Non-pigmented ciliary epithelial cell (primary cell): ENCODE measurements at regions not wholly inside any gene's neighbourhood (a gene's known extent, or its start where the extent isn't known, plus 50 kb on each side); places are given as distances from the start of the nearest gene placed in this dataset.
"Not testable (repeated sequence)": the region's sequence is repeated elsewhere in the genome, so short reads cannot be mapped to it uniquely, and the experiment has no call there.

Experiments used
- DNase-seq: peaks from one replicate; pipeline ENCODE4 v3.0.0-alpha.2; 2010; ENCODE audit warnings: low read depth

DNA sequence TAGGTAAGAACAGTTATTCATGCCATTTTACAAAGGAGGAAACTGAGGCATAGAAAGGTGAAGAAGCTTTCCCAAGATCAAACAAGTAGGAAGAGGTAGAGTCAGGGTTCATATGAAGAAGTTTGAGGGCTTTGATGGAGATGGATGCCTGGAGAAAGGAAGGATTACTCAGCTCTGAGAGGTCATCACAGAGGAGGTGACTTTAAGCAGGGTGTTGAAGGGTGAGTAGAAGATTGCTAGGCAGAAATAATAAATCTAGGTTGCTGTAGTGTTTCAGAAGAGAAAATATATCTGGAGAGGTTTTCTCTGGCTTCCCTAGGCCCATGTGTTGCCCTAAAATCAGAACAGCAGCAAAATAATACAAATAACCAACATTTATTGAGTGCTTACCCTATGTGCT is 196.3 kb downstream of the PALM2AKAP2 start:
- no peak for DNase-seq

DNA sequence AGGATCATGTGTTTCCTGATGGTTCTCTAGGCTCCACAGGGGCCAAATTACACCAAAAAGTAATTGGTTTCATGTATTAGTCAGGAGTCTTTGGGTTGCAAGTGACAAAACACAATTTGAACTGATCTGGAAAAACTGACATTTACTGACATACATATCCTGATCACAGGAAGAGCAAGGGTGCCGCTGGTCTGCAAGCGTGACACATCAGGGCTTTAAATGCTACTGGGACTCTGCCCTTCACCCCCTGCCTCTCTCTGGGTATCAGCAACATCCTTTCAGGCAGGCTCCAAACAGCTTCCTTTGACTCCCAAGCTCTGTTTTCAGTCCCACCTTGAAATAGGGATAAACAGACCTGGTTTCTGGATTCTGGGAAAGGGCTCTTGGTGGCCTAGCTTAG is 197.5 kb downstream of the PALM2AKAP2 start:
- no peak for DNase-seq

DNA sequence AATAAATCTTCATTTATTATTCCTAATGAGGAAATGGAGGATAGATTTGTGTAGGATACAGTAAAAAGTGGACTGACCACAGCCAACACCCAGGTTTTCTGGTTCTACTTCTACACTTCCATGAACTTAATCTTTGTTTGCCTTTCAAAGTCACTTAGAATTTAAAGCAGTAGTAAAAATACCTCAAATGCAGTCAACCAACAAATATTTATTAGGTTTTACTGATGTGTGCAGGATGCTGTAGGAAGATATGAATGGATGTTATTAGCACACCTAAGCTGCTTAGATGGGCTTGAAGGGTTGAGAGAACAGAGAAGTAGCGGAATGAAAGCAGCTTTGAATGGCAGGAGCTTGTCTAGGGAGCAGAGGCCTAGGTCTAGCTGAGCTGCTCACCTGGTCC is 201.1 kb downstream of the PALM2AKAP2 start:
- no peak for DNase-seq

DNA sequence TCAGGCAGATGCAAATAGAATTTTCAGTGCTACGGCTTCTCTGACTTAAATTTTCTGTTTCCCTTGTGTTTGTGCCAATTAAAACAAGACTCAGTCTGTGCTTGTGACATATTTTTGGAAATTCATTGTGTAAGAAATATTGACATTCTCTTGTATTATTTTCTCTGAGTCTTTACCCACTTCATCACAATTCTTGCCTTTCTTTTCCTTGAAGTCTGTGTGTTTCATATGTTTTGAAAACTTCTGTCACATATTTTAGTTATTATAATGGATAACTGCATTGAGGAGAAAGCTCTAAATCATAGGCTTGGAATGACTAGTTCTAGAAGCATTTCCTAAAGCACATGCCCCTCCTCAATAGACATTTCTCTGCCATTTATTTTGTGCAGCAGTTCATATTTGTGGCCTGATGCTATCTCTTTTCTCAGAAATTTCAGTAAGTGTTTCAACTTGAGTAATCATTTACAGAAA is 206.6 kb downstream of the PALM2AKAP2 start:
- peak; percentile 89 for DNase-seq

DNA sequence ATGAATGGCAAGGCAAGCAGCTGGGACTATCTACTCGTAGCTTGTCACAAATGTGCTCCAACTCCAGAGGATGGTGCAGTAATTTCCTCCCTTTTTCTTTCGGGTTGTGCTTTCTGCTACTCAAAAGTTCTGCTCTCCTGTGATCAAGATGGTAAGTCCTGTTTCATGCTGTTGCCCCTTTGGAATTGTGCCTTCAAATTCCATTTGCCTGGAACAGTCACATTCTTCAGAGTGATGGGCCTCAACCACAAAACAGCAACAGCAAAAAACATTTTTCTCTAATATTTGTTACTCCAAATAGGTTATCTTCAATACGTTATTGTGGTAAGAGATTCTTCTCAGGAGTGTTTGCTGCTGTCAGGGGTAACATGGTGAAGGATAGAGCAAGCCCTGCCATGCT is 209.3 kb downstream of the PALM2AKAP2 start:
- DNase-seq, result peak; percentile 35

DNA sequence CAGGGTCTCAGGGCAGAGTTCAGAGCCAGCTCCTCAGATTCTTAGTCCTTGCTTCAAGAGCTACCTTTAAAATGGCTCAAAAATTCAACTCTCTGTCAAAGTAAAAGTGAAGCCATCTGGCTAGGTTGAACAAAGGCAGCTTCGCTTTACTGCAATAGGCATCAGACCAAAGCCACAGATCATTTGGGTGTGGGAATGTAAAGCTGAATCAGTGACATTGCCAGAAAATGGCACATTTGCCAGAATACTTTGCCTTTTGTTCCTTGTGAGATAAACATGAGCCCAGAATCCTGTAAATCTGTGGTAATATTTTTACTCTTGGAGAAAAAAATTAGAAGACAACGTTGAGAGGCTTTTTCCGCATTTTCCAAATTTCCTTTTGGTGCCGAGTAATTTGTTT is 210.5 kb downstream of the PALM2AKAP2 start:
- DNase-seq, result no peak

DNA sequence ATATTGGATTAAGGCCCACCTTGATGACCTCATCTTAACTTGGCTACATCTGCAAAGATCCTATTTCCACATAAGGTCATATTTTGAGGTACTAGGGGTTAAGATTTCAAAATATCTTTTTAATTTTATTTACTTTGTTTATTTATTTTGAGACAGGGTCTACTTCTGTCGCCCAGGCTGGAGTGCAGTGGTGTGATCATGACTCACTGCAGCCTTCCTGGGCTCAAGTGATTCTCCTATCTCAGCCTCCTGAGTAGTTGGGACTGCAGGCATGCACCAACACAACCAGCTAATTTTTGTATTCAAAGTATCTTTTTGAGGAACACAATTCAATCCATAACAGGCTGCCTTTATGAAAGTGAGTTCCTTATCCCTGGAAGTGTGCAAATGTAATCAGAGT is 212.3 kb downstream of the PALM2AKAP2 start:
- DNase-seq, result no peak

DNA sequence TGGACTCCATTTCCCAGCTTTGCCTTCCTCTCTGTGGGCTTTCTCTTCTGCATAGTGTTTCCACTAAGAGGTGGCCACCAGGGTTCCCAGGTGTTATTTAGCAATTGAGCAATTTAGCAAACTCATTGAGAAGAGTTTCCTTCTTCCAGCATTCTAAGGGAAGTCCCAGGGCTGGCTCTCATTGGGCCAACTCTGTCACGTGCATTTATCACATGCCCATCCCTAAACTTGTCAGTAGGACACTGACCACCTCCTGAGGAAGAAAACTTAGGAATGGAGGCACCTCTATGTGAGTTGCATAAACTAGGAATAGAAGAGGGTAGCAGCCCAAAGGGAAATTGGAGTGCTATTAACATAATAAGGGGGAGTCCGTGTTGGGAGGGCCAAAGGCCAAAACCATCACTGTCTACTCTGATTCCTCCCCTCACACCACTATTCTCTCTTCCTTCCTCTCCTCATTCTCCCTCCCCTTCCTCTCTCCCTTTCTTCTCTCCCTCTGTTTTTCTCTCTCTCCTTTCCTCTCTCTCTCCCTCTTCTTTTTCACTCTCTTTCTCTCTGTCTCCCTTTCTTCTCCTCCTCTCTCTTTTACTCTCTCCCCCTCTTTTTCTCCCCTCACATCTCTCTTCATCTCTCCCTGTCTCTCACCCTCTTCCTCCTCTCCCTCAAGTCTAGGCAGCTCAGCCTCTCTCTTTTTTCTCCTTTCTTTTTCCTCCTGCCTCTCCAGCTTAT is 213.4 kb downstream of the PALM2AKAP2 start:
- no peak for DNase-seq

DNA sequence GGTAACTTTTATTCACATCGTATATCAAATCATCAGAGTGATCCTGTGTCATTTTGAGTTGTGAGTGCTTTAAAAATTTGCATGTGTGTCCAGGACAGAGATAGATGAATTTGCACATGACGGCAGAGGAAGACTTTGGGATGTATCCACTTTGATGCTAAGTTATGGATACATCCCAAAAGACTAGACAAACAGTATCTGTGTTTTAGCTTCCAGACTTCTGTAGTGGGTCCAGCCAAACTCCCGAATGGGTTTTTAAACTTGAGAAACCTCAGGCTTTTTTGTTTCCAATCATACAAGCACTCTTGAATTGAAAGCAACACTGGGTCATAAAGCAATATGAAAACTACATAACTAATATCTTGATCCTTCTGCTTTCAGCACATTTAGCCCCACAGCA is 213.8 kb downstream of the C9orf152 start:
- DNase-seq, result no peak

DNA sequence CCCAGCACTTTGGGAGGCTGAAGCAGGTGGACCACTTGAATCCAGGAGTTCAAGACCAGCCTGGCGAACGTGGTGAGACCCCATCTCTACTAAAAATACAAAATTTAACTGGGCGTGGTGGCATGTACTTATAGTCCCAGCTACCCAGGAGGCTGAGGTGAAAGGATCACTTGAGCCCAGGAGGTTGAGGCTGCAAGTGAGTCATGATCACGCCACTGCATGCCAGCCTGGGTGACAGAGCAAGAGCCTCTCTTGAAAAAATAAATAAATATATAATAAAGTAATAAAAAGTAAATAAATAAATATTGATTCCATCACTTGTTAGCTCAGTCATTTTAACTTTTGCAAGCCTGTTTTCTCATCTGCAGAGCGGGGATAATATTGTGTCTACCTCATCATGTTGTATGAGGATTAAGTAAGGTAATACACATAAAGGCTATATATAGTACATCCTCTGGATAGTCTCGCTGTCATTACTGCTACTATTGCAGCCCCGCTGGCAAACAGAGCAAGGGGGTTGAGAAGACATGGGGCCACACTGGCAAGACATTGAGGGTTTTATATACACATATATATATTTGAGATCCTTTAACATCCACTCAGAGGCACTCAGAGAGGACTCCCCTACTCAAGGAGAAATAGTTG is 210.9 kb downstream of the C9orf152 start:
- DNase-seq, result no peak

DNA sequence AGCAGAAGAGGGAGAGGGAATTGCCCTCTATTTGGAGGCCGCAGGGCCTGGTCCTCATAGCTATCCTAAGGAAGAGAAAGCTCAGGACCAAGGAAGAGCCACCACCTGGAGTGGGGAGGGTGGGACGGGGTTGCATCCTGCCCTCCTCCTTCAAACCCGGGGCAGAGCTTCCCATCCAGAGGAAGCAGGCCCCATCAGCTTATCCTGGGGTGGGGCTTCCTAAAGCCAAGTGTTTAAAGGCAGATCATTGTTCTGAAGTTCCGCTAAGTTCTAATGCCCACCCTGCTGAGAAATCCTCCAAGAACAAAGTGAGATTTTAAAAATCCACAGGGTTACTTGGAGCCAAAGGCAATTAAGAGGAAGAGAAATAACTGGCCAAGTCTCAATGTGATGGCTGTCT is 210.3 kb downstream of the C9orf152 start:
- no peak for DNase-seq

DNA sequence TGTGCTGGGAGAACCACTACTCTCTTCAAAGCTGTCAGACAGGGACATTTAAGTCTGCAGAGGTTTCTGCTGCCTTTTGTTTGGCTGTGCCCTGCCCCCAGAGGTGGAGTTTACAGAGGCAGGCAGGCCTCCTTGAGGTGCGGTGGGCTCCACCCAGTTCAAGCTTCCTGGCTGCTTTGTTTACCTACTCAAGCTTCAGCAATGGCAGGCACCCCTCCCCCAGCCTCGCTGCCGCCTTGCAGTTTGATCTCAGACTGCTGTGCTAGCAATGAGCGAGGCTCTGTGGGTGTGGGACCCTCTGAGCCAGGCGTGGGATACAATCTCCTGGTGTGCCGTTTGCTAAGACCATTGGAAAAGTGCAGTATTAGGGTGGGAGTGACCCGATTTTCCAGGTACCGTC is 202.4 kb downstream of the C9orf152 start:
- not testable (repeated sequence) for DNase-seq

DNA sequence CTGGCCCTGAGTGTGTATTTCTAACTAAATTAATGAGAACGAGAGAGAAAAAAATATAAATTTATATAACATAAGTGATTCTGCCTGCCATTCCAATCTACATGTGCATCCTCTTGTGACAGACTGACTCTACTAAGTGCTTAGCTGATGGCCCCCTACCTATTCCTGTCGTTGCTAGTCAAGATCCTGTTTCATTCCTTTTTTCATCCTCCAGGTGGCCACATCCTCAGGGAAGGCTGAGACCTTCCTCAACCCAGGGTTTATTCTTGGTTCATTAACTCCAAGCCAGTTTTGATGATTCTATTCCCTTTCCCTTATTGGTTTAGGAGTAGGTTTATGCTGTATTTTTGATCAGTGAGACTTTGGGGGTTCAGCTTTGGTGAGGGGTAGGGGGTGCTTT is 201.3 kb downstream of the C9orf152 start:
- no peak for DNase-seq

DNA sequence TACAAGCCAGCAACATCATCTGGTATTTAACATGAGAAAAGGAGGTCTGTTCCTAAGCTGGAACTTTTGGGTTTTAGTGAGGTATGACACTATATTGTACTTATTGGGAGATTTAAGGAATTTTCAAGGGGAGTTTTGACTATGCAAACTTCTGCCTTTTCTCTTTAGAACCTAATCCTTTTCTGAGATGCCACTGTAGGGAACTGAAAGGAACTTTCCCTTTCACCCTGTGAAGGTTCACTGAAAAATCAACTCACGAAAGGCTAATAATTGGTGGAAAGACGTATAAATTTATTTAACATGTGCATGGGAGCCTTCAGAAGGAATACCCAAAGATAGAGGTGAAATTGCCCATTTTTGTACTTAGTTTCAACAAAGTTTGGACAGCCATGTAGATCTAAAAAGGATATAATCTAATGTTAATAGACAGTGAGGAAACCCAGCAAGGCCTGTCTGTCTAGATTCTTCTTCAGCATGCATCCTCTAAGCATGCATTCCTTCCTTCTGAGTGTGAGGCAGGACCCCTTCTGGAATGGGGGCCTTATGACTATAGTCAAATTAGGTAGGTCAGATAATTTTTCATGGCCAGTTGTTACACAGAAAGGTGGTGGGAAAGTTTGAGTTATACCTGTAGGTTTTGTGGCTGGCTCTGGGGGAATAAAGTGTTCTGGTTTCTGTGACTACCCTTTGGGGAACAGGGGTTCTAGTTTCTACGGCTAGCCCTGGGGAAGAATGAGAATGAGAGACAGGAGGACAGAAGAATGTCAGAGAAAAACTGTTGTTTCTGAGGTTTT is 200.3 kb downstream of the C9orf152 start:
- no peak for DNase-seq

DNA sequence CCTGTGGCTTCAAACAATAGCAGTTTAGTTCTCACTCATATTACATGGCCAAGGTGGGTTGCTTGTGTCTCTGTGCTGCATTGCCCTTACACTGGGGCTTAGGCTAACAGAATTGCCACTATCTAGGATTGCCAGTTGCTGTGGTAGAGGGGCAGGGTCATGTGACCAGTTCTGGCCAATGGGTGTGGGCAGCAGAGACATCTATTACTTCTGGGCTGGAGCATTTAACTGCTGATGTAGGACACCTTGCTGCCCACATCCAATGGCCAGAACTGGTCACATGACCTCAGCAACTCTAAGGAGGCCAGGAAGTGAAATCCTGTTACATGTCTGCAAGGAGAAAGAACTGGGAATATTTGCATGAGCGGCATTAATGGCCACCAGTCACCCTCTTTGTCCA is 199.3 kb downstream of the C9orf152 start:
- no peak for DNase-seq

DNA sequence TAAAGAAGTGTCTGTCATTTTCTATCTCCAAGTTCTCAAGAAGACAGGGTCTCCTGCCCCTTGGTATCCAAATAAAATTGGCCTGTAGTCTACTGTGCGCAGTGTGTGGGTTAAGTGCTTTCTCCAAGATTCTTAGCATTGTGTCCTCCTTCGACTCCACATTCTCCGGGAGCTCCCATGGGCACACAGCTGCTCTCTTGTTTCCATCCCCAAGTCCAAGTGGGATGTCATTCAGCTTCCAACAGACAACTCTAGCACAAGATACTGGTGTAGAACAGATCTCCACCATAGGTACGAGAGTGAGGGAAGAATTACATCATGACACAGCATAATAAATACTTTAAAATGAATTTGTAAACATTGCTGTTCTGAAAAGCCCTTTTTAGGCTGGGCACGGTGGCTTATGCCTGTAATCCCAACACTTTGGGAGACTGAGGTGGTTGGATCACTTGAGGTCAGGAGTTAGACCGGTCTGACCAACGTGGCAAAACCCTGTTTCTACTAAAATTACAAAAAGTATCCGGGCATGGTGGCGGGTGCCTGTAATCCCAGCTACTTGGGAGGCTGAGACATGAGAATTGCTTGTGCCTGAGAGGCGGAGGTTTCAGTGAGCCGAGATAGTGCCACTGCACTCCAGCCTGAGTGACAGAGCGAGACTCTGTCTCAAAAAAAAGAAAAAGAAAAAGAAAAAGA is 196.2 kb downstream of the C9orf152 start:
- no peak for DNase-seq

DNA sequence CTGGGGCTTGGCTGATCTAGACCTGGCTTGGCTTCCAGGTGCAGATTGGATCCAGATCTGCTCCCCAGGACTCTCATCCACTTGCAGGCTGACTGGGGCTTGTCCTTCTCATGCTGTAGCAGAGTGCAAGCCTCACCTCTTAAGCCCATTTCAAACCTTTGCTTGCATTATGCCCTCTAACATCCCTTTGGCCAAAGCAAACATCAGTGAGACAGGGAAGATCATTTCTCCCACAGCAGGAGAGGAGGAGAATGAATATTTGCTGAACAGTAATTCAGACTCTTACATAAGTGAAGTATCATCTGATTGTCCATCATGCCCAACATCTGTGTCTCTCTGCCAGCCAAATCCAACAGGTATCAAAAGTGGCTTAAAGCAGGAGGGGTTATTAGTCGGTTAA is 194.9 kb downstream of the C9orf152 start:
- DNase-seq, result no peak

DNA sequence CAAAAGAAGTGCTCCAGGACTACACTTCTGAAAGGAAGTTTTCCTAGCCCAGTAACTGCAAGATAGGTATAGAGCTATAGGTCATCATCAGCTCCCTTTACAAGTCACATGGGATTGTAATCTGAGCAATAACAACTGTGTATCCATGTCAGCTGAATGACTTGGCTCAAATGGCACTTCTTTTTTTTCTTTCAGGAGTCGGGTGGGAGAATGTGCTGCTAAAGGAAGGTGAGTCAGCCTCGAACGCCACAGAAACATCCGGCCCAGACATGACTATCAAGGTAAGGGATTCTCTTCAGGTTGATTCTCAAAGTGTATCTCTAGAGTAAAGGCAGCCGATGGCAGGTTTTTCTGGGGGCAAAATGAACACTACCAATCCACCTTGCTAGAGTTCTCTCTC is 192.2 kb downstream of the C9orf152 start:
- DNase-seq, result peak; percentile 91

DNA sequence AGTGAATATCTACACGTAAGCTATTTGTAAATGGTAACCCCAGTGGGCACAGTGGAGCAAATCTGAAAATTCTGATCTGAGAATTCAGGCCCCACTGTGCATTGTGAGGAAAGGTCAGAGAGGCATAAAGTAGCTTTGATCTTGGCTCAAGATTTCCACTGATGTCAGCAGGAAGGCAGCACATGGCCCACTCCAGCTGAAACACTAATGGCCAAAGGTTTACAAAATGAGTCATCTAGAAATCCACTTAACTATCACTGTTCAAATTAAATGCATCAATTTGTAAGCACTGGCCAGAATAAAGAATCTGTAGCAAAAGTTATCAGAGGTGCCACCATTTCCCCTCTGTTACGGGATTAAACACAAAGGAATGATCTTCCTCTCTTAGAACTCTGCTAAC is 191.6 kb downstream of the C9orf152 start:
- peak; percentile 79 for DNase-seq

DNA sequence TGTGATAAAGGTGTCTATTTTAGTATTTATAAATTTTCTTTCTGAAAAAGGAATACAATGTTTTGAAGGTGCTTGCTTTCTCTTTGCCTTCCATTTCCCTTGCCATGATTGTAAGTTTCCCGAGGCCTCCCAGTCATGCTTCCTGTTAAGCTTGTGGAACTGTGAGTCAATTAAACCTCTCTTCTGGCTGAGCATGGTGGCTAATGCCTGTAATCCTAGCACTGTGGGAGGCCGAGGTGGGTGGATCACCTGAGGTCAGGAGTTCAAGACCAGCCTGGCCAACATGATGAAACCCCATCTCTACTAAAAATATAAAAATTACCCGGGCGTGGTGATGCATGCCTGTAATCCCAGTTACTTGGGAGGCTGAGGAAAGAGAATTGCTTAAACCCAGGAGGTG is 187.7 kb downstream of the C9orf152 start:
- not testable (repeated sequence) for DNase-seq

DNA sequence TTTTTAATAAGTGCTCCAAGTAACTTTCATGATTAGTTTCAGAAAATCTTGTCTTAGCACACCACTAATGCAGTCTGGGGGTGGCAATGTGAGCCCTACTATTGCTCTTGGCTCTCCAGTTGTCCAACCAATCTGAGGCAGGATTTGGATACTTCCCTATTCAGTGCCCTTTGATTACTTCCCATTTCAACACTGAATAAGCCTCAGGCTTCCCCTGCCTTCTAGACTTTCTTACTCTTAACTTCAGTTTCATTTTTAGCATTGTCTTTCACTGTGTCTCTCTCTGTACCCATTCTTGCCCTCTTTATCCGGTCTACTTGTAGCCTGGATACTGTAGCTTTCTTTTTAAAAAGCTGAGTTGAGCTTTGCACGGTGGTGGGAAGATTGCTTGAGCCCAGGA is 186.1 kb downstream of the C9orf152 start:
- DNase-seq, result no peak

DNA sequence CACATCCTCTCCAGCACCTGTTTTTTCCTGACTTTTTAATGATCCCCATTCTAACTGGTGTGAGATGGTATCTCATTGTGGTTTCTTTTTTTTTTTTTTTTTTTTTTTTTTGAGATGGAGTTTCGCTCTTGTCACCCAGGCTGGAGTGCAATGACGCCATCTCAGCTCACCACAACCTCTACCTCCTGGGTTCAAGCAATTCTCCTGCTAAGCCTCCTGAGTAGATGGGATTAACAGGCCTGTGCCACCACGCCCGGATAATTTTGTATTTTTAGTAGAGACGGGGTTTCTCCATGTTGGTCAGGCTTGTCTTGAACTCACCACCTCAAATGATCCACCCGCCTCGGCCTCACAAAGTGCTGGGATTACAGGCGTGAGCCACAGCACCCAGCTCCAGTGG is 184.7 kb downstream of the C9orf152 start:
- not testable (repeated sequence) for DNase-seq
